ENCODE measurements at regions not wholly inside any gene's neighbourhood (a gene's known extent, or its start where the extent isn't known, plus 50 kb on each side); places are given as distances from the start of the nearest gene placed in this dataset.

GRCh38 chr2:191626497-191627151 lies 51.3 kb upstream of the NABP1 start:
- Histone ChIP-seq H3K27ac (no peak overlapping the region), H3K4me1 (replicated peaks) (no peaks in the 10 kb centered on the region), H3K27me3 (replicated peaks; ENCODE audit: insufficient read depth) (no peaks in the 10 kb centered on the region), H3K9me3 (no peaks in the 10 kb centered on the region), H3K36me3 (no peaks in the 10 kb centered on the region), H3K4me3 (no peak overlapping the region)
- intact Hi-C loops (cut with DNase I), result no loop called here
- TF ChIP-seq POLR2AphosphoS5 (IDR thresholded peaks at IDR 0.05) (no peak), POLR2A (IDR thresholded peaks at IDR 0.05) (no peak), CTCF (IDR thresholded peaks at IDR 0.05) (no peak)
- DNase-seq (ENCODE audit: low spot score), result no peak

- Histone ChIP-seq H3K9me3 (no peaks in the 10 kb centered on the region), H3K27me3 (replicated peaks; ENCODE audit: insufficient read depth) (no peaks in the 10 kb centered on the region), H3K36me3 (no peaks in the 10 kb centered on the region), H3K4me3 (no peak overlapping the region), H3K4me1 (replicated peaks) (no peaks in the 10 kb centered on the region), H3K27ac (no peak overlapping the region)
- intact Hi-C loops (cut with DNase I), result no loop called here
- 42% methylated on average over 1 of the region's 1 CpG for WGBS
- TF ChIP-seq POLR2AphosphoS5 (IDR thresholded peaks at IDR 0.05) (no peak), POLR2A (IDR thresholded peaks at IDR 0.05) (no peak), CTCF (IDR thresholded peaks at IDR 0.05) (no peak)
- no peak for DNase-seq (ENCODE audit: low spot score)
These were observed 50.4 kb upstream of the NABP1 start for GRCh38 chr2:191627518-191627917.

All from prostate gland (tissue), 2 donors.